ENCODE measurements at regions not wholly inside any gene's neighbourhood (a gene's known extent, or its start where the extent isn't known, plus 50 kb on each side); places are given as distances from the start of the nearest gene placed in this dataset.

GRCh38 chr5:99035942-99036341 lies 107.1 kb upstream of the CHD1 start:
- TF ChIP-seq EZH2phosphoT487 (IDR thresholded peaks at IDR 0.05; ENCODE audit: borderline replicate concordance, low read depth) (no peak), CHD2 (IDR thresholded peaks at IDR 0.05; ENCODE audit: low read length, partially characterized antibody) (no peak)

Measured in SK-N-SH (cell line).